ENCODE measurements at regions not wholly inside any gene's neighbourhood (a gene's known extent, or its start where the extent isn't known, plus 50 kb on each side); places are given as distances from the start of the nearest gene placed in this dataset.

DNA sequence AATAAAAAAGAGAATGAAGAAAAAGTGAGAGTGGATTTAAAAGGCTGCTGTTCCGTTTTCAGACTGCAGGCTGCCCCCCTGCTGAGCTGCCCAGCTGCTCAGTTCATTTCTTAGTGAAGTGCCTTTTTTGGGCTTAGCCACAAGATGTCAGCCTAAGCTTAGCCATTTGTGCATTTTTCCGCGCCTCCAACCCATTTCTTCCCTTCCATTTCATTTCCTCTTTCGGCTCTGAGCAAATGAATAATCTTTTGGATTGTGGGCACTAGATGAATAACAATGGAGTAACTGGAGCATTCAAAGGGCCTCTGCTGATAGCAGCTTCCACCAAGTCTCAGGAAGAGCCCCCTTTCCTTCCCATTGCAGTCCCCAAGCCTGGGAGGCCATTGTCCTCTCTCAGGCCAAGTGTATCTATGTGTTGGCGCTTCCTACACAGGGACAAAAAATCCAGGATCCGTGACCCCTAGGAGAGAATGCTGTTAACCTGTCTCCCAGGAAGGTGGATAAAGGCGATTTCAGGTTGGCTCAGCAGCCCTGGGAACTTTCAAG is 83.5 kb upstream of the SPTLC3 start:
- Histone ChIP-seq H3K27ac (no peak overlapping the region), H3K4me1 (no peaks in the 10 kb centered on the region), H3K4me3 (no peak overlapping the region), H3K36me3 (no peaks in the 10 kb centered on the region), H3K9me3 (no peaks in the 10 kb centered on the region), H3K27me3 (no peaks in the 10 kb centered on the region)
- ATAC-seq (peak in 1 of 2 donors; percentile 45), DNase-seq (no peak)
- TF ChIP-seq POLR2A (IDR thresholded peaks at IDR 0.05), result no peak
- TF ChIP-seq, protein P1, sequence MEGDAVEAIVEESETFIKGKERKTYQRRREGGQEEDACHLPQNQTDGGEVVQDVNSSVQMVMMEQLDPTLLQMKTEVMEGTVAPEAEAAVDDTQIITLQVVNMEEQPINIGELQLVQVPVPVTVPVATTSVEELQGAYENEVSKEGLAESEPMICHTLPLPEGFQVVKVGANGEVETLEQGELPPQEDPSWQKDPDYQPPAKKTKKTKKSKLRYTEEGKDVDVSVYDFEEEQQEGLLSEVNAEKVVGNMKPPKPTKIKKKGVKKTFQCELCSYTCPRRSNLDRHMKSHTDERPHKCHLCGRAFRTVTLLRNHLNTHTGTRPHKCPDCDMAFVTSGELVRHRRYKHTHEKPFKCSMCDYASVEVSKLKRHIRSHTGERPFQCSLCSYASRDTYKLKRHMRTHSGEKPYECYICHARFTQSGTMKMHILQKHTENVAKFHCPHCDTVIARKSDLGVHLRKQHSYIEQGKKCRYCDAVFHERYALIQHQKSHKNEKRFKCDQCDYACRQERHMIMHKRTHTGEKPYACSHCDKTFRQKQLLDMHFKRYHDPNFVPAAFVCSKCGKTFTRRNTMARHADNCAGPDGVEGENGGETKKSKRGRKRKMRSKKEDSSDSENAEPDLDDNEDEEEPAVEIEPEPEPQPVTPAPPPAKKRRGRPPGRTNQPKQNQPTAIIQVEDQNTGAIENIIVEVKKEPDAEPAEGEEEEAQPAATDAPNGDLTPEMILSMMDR (IDR thresholded peaks at IDR 0.05 in 4 of 5, conservative IDR thresholded peaks at IDR 0.05 in 1 of 5), result peak; percentile 23 to 55 (median 31)
- in situ Hi-C loops (cut with MboI; ENCODE audit: low sequenced_read_pairs in 4 of 4) (loop anchor here in 2 of 4 donors (10.0 kb wide), 1 partner anchor 180 kb away; no protein-coding TSS in a partner anchor), intact Hi-C loops (cut with DNase I; ENCODE audit: low total_unique reads) (loop anchor here (2.0 kb wide), 1 partner anchor 180 kb away; no protein-coding TSS in a partner anchor)

DNA sequence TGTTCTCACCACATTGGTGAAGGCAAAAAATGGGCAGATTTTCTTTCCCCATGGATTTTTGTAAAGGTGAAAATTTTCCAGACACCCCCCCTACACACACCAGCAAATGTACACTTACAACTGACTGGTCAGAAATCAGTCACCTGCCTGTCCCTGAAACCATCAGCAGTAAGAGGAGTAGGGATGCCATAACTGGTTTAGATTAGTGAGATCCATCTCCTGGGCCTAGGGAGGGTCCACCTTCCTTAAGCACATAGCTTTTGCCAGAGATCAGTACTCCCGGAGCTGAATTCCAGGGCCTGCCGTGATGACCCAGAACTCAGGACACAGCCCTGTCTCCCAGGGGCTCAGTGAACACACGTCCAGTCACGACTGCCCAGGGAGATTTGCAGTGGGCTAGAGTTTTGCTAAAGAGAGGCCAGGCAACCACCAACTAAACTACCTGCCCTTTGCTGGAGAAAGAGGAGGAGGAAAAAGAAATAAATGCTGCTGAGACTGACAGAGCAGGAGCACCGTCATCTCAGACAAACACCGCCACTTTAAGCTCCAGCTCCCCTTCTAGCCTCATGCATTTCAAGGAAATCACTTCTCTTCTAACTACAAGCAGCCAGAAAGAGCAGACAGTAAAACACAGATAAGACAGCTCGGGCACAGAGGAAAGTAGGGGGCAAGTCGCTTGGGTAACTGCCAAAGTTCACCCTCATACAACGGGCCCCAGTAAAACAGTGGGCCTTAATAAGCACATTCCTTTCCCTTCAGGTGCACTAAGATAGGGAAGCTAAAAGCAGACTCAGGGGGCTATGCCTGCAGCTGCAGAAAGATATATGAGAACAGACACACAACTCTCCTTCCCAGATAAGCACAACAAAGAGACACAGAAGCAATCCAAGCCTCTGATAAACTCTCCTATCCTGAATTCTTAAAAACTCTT is 82.6 kb upstream of the SPTLC3 start:
- intact Hi-C loops (cut with DNase I; ENCODE audit: low total_unique reads) (loop anchor here (2.0 kb wide), 1 partner anchor 179 kb away; no protein-coding TSS in a partner anchor), in situ Hi-C loops (cut with MboI; ENCODE audit: low sequenced_read_pairs in 4 of 4) (loop anchor here in 2 of 4 donors (10.0 kb wide), 1 partner anchor 179 kb away; no protein-coding TSS in a partner anchor)
- DNase-seq (no peak), ATAC-seq (no peak)
- H3K27me3 ChIP-seq, result no peaks in the 10 kb centered on the region
- no peak overlapping the region for H3K4me3 ChIP-seq
- H3K27ac ChIP-seq, result no peak overlapping the region
- H3K9me3 ChIP-seq, result no peaks in the 10 kb centered on the region
- no peaks in the 10 kb centered on the region for H3K4me1 ChIP-seq
- TF ChIP-seq POLR2A (IDR thresholded peaks at IDR 0.05), result no peak
- TF ChIP-seq, protein P1 (IDR thresholded peaks at IDR 0.05 in 4 of 5, conservative IDR thresholded peaks at IDR 0.05 in 1 of 5), result no peak
- H3K36me3 ChIP-seq, result no peaks in the 10 kb centered on the region

DNA sequence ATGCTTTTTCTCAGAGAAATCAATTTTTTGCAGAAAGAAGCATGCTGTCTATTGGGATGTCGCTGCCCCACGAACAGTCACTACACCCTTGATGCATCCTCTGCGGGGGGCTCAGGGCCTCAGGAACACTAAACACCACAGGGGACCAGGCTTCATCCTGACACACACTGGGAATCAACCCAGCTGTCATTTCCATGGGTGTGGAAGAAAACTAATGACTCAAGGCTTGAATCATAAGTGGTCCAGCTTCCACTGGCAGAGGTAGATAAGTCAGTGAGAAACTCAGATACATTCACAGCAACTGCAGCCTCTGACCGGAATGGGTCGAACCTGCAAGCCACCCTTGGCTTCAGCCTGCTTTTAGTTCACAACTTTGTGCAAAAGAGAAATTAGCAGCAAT is 81.3 kb upstream of the SPTLC3 start:
- no peak overlapping the region for H3K4me3 ChIP-seq
- H3K9me3 ChIP-seq, result no peaks in the 10 kb centered on the region
- DNase-seq (no peak), ATAC-seq (no peak)
- intact Hi-C loops (cut with DNase I; ENCODE audit: low total_unique reads), result no loop called here
- H3K27ac ChIP-seq, result no peak overlapping the region
- H3K27me3 ChIP-seq, result no peaks in the 10 kb centered on the region
- H3K36me3 ChIP-seq, result no peaks in the 10 kb centered on the region
- no peaks in the 10 kb centered on the region for H3K4me1 ChIP-seq
- in situ Hi-C loops (cut with MboI; ENCODE audit: low sequenced_read_pairs in 4 of 4), result loop anchor here in 2 of 4 donors (10.0 kb wide), 1 partner anchor 177 kb away; no protein-coding TSS in a partner anchor
- TF ChIP-seq, protein P1 (IDR thresholded peaks at IDR 0.05 in 4 of 5, conservative IDR thresholded peaks at IDR 0.05 in 1 of 5), result no peak
- TF ChIP-seq POLR2A (IDR thresholded peaks at IDR 0.05), result no peak

DNA sequence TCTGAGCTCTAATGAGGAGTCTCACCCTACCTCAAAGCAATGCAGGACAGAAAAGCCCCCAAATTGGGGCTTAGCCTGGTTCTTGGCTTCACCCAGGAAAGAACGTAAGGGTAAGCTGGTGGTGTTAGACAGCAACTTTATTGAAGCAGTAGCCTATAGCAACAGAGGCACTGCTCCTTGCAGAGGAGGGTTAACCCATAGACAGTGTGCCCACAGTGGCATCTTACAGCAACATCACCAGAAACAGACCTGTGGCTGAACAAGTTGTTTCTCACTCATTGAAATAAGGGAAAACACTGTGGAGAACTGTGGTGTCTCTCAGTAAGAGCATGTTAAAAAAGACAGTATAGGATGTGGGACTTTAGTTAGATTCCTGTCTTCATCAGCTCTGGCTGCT is 80.4 kb upstream of the SPTLC3 start:
- no peak for ATAC-seq
- Histone ChIP-seq H3K36me3 (no peaks in the 10 kb centered on the region), H3K4me3 (no peak overlapping the region), H3K4me1 (no peaks in the 10 kb centered on the region), H3K27ac (no peak overlapping the region), H3K27me3 (no peaks in the 10 kb centered on the region), H3K9me3 (no peaks in the 10 kb centered on the region)
- no peak for TF ChIP-seq POLR2A (IDR thresholded peaks at IDR 0.05)
- TF ChIP-seq, protein P1 (IDR thresholded peaks at IDR 0.05 in 4 of 5, conservative IDR thresholded peaks at IDR 0.05 in 1 of 5), result no peak
- in situ Hi-C loops (cut with MboI; ENCODE audit: low sequenced_read_pairs in 4 of 4) (loop anchor here in 2 of 4 donors (10.0 kb wide), 1 partner anchor 176 kb away; no protein-coding TSS in a partner anchor), intact Hi-C loops (cut with DNase I; ENCODE audit: low total_unique reads) (no loop called here)
- DNase-seq, result no peak
